Osteocyte (in vitro differentiated cells): ENCODE measurements at regions not wholly inside any gene's neighbourhood (a gene's known extent, or its start where the extent isn't known, plus 50 kb on each side); places are given as distances from the start of the nearest gene placed in this dataset.

Source experiments
- DNase-seq: peaks from one replicate; pipeline ENCODE4 v3.0.0; 2021; ENCODE audit warnings: mixed read lengths; ENCODE audit not compliant: unreplicated experiment; ENCODE audit errors: extremely low spot score
- H3K27ac Mint-ChIP-seq: one replicate; pipeline ENCODE4 v1.8.0; 2021; ENCODE audit warnings: mild to moderate bottlenecking, mixed read lengths; ENCODE audit not compliant: unreplicated experiment
- H3K27me3 Mint-ChIP-seq: one replicate; pipeline ENCODE4 v1.8.0; 2021; ENCODE audit warnings: mixed read lengths; ENCODE audit not compliant: unreplicated experiment
- H3K36me3 Mint-ChIP-seq: one replicate; pipeline ENCODE4 v1.8.0; 2021; ENCODE audit warnings: mixed read lengths; ENCODE audit not compliant: unreplicated experiment
- H3K4me1 Mint-ChIP-seq: one replicate; pipeline ENCODE4 v1.8.0; 2021; ENCODE audit warnings: mixed read lengths; ENCODE audit not compliant: unreplicated experiment
- H3K4me3 Mint-ChIP-seq: one replicate; pipeline ENCODE4 v1.8.0; 2021; ENCODE audit warnings: mild to moderate bottlenecking, moderate library complexity, mixed read lengths; ENCODE audit not compliant: unreplicated experiment
- H3K9me3 Mint-ChIP-seq: one replicate; pipeline ENCODE4 v1.8.0; 2021; ENCODE audit warnings: mixed read lengths; ENCODE audit not compliant: unreplicated experiment
- TF ChIP-seq, protein P1 (sequence below): fragments of 200-600 bp; sonication (generic); IDR thresholded peaks from 2 replicates; pipeline ENCODE4 v1.5.0; 2021; ENCODE audit warnings: antibody characterized with exemption, mild to moderate bottlenecking, moderate library complexity

GRCh38 chr13:105200181-105200580, 1335.3 kb downstream of the EFNB2 start:
- no peaks in the 10 kb centered on the region for H3K9me3 Mint-ChIP-seq
- H3K4me1 Mint-ChIP-seq = peaks cover 5% of the 10 kb centered on the region
- no peak for DNase-seq
- H3K27me3 Mint-ChIP-seq = no peaks in the 10 kb centered on the region
- no peak overlapping the region for H3K27ac Mint-ChIP-seq
- no peak overlapping the region for H3K4me3 Mint-ChIP-seq
- H3K36me3 Mint-ChIP-seq = no peaks in the 10 kb centered on the region
- TF ChIP-seq, protein P1, sequence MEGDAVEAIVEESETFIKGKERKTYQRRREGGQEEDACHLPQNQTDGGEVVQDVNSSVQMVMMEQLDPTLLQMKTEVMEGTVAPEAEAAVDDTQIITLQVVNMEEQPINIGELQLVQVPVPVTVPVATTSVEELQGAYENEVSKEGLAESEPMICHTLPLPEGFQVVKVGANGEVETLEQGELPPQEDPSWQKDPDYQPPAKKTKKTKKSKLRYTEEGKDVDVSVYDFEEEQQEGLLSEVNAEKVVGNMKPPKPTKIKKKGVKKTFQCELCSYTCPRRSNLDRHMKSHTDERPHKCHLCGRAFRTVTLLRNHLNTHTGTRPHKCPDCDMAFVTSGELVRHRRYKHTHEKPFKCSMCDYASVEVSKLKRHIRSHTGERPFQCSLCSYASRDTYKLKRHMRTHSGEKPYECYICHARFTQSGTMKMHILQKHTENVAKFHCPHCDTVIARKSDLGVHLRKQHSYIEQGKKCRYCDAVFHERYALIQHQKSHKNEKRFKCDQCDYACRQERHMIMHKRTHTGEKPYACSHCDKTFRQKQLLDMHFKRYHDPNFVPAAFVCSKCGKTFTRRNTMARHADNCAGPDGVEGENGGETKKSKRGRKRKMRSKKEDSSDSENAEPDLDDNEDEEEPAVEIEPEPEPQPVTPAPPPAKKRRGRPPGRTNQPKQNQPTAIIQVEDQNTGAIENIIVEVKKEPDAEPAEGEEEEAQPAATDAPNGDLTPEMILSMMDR = no peak

- Mint-ChIP-seq H3K36me3 (no peaks in the 10 kb centered on the region), H3K27ac (no peak overlapping the region), H3K4me1 (peaks cover 5% of the 10 kb centered on the region), H3K27me3 (no peaks in the 10 kb centered on the region), H3K4me3 (no peak overlapping the region), H3K9me3 (no peaks in the 10 kb centered on the region)
- DNase-seq = no peak
- TF ChIP-seq, protein P1 = no peak
Observed at GRCh38 chr13:105196052-105196451, 1339.4 kb downstream of the EFNB2 start.

- peaks cover 5% of the 10 kb centered on the region for H3K4me1 Mint-ChIP-seq
- DNase-seq = no peak
- H3K36me3 Mint-ChIP-seq = no peaks in the 10 kb centered on the region
- H3K9me3 Mint-ChIP-seq = no peaks in the 10 kb centered on the region
- TF ChIP-seq, protein P1 = no peak
- no peaks in the 10 kb centered on the region for H3K27me3 Mint-ChIP-seq
- H3K27ac Mint-ChIP-seq = no peak overlapping the region
- H3K4me3 Mint-ChIP-seq = no peak overlapping the region
Observed at GRCh38 chr13:105193026-105193425, 1342.4 kb downstream of the EFNB2 start.

GRCh38 chr13:105184201-105184600, 1351.3 kb downstream of the EFNB2 start:
- Mint-ChIP-seq H3K27me3 (no peaks in the 10 kb centered on the region), H3K36me3 (no peaks in the 10 kb centered on the region)

GRCh38 chr13:105177265-105177900, 1358.1 kb downstream of the EFNB2 start:
- no peak for DNase-seq
- Mint-ChIP-seq H3K4me1 (no peaks in the 10 kb centered on the region), H3K4me3 (no peak overlapping the region), H3K27ac (no peak overlapping the region), H3K9me3 (no peaks in the 10 kb centered on the region), H3K27me3 (no peaks in the 10 kb centered on the region), H3K36me3 (no peaks in the 10 kb centered on the region)
- TF ChIP-seq, protein P1 = no peak

More at GRCh38 chr13:105184201-105184600, 1351.3 kb downstream of the EFNB2 start:
- no peak overlapping the region for H3K27ac Mint-ChIP-seq
- no peak overlapping the region for H3K4me3 Mint-ChIP-seq
- H3K9me3 Mint-ChIP-seq = no peaks in the 10 kb centered on the region
- no peak for DNase-seq
- H3K4me1 Mint-ChIP-seq = no peaks in the 10 kb centered on the region
- TF ChIP-seq, protein P1 = no peak
